ENCODE measurements at regions not wholly inside any gene's neighbourhood (a gene's known extent, or its start where the extent isn't known, plus 50 kb on each side); places are given as distances from the start of the nearest gene placed in this dataset.

- no peak for DNase-seq
- intact Hi-C loops (cut with DNase I): no loop called here
Observed at GRCh38 chr18:22335731-22336198, 82.0 kb downstream of the CTAGE1 start.

DNA sequence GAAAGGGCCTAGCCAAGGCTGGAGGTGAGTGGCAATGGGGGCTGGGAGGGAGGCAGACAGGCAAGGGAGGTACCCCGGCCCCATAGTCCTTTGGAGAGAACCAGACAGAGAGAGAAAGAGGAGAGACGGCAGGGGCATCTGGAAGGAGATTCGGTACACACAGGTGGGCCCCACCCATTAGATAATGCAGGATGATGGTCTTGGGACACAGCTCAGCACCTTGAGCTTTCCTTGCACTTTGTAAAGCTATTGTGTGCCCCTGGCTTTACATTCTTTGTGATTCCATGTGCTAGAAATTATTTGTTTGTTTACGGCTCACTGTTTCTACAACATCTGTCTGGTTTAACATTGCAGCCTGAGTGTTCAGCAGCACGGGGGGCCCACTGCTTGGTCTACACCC lies 83.1 kb downstream of the CTAGE1 start:
- no peak for DNase-seq
- intact Hi-C loops (cut with DNase I): no loop called here

- DNase-seq: no peak
- intact Hi-C loops (cut with DNase I): no loop called here
Observed at GRCh38 chr18:22332590-22332989, 85.1 kb downstream of the CTAGE1 start.

DNA sequence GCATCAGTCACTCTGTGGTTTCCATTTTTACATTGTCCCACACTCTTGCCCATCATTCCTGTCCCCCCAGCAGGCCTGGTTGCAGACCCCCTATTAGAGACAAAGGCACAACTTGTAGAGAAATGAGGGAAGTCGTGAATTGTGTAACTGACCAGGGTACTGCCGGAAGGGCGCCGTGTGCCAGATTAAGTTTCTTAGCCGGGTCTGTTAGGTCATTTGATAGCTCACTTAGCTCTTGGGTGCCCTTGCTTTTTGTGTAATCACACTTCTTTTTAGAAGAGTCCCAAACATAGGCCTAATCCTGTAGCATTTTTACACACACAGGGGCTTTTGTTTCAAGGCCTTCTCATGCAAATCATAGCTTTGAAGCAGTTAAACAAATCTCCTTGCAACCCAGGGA lies 87.2 kb downstream of the CTAGE1 start:
- intact Hi-C loops (cut with DNase I): no loop called here
- no peak for DNase-seq

DNA sequence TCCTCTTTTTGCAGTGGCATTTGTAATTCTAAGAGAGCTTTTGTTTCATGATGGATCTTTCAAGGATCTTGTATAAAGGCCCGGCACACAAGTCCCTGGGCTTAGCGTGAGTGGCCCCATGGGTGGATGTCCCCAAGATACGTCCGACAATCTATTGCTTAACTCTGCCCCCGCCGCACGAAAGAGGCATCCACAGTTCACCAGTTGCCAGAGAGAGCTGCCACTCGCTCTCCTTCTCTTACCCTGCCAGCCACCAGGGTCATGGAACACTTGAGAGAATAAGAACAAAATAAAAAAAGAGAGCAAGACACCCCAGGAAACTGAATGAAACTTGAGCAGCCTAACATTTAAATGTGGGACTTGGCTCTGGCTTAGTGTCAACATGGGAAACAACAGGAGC lies 92.3 kb downstream of the CTAGE1 start:
- DNase-seq: no peak
- intact Hi-C loops (cut with DNase I): no loop called here

DNA sequence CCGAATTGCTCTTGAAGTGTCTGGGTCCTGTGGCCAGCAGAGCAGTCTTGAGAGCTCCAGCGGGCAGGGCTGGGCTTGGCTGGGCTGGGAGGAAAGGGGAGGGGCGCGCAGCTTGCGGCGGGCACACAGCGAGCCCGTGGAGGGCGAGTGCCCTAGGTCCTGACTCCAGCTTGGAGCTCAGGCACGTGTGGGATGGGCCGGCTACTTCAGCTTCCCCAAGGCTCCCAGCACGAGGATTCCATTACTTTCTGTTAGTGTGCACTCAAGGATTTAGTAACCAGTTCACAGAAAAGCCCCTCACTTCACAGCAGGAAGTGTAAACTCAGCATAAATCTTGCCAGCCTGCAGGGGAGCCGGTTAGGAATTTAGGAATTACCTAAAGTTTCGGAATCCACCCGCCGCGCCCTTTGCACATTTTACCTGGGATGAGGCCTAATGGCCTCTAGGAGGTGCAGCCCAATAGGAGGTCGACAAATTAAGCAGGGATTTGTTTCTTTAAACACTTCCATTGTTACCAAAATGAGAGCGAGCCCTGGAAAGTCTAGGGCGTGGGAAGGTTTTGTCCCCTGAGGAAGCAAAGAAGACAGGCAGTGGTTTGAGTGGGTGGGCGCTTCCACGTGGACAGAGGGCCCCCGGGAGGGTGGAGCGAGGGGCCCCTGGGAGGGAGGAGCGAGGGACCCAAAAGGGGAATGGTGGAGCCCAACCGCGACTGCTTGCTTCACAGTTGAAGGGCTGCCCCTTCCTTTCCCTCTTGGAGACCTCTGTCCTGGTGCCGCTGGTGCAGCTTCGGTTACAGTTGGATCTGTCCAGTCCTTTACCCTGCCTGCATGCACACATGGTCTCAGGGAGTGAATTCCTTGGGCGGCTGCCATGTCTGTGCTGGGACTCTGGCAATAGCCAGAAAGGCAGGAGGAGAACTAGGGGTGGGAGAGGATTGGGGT lies 93.3 kb downstream of the CTAGE1 start:
- intact Hi-C loops (cut with DNase I): no loop called here
- DNase-seq: peak in 7 of 42 donors; percentile 4 to 28 (median 17)

DNA sequence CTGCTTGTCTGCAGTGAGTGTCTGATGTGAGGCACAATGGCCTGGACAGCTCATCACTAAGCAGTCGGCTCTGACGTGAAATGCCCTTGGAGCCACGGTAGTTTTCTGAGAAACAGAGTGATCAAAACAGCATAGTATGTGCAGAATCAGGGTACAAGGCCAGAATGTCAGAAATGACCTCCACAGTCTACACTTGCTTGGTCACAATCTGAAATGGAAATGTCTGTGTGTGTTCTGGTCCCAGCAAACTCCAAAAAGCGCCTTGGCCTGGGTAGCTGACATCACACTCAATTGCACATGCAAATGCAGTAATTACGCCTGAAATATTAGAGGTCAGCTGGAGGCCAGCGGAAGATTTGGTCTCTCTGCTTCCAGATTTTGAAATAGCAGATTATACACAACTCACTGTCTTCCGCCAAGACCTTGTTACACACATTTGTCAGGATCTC lies 95.4 kb downstream of the CTAGE1 start:
- intact Hi-C loops (cut with DNase I): no loop called here
- DNase-seq: no peak

DNA sequence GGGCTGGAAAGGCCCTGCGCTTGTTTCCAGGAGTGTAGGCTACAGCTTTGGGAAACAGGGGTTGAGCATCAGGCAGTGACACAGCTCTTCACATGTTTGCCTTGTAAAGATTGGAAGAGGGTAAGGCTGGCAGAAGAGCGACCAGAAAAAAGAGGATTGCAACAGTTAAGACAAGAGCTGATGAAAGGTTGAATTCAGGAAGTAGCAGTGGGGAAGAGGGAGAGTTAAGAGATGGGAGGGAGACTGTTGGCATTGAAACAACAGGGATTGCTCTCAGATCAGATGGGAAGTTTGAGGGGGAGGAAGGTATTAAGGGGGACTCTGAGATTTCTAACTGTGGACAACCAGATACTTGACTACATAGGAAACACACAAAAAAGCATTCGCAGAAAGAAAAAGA lies 96.9 kb downstream of the CTAGE1 start:
- intact Hi-C loops (cut with DNase I): no loop called here
- DNase-seq: no peak

DNA sequence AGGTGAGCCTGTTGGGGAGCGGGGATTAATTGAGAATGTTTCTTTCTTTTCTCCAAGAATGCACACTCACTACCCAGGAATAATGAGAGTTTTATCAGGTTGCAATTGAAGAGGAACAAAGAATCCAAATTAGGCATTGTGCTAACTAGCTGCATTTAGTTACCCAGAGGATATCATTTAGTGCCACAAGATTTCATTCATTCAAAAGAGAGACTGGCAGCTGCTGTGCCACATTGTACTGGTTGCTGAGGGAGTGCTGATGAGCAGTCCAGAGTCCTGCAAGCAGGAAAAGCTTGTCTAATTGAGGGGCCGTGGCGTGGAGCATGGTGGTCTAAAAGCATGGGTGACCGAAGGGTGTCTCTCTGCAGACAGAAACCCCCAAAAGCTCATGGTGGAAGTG lies 97.6 kb downstream of the CTAGE1 start:
- no peak for DNase-seq
- intact Hi-C loops (cut with DNase I): no loop called here

DNA sequence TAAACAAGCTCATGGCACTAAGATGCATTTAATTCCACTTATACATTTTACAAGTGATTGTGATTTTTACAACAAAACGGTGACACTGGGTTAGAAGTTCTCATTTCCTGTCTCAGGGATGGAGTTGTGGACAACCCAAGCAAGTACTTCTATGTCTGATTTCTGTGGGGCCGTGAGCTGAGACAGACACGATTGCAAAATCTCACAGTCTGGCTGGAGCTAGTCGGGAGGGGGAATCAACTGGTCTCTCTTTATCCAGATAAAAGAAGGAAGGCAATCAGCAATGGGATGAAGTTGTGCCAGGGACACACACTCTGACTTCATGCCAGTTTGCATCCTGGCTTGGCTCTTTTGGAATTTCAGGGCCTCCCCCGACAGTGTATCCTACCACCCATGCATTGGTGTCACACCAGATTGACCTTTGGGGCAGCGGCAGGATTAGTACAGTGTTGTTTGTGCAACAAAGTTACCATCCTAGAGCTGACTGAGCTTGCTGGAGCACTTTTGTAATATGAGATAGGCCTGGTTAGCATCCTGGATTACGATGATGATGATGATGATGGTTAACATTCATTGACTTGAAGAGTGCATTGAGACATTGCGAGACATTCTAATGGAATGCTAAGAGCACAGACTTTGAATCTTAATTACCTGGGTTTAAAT lies 98.8 kb downstream of the CTAGE1 start:
- DNase-seq: no peak
- intact Hi-C loops (cut with DNase I): no loop called here

DNA sequence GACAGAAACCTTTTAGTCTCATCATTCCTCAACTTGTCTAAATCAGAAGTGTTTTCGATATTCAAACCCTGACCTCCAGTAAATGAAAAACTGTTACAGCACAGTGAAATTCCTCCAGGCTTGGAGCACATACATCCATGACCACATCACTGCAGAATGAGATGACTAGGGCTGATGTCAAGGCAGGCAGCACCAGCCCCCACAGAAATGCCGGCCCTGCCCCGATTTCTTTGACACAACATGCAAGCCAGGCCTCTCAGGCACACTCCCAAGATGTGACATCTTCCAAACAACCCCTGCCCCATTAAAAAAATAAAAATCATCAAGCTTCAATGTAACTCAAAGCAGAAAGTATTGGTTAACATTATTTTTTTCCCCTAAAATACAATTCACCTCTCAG lies 103.3 kb downstream of the CTAGE1 start:
- intact Hi-C loops (cut with DNase I): no loop called here

DNA sequence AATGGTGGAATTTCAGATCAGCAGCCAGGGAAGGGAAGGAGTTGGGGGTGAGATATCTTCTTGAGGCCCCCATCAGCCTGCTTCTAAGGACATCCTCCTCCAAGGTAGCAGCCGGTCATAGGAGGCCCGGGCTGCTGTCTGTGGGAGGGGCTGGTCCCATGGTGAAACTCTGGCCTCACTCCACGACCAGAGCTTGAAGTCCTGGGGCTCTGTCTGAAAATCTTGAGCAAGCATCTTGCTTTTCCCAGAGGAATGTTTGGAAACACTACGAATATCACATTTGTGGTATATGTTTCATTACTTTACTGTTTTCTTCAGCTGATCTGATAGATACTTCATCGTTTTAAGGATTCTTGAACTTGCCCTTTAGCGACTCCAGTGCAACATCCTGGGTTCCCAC lies 103.7 kb downstream of the CTAGE1 start:
- intact Hi-C loops (cut with DNase I): no loop called here
- DNase-seq: no peak

More for the DNA sequence above, 103.3 kb downstream of the CTAGE1 start:
- no peak for DNase-seq

DNA sequence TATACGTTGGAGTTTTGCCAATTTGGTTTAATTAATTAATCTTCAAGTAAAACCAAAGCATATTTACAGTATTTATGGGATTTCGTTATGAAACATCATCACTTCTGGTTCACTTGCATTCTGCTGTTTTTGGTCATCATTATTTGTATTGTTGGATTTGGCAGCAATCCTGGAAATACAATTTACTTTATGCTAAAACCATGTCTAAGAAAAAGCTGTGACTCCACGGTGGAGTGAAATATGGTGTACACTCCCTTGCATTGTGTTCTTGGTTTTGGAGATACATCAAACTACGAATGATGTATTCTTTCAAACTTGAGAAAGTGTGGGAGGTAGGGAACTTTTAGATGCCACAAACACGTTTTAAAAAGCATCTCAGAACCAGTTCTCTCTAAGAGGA lies 106.4 kb downstream of the CTAGE1 start:
- DNase-seq: no peak
- intact Hi-C loops (cut with DNase I): no loop called here

GRCh38 chr18:22309191-22309590 lies 108.5 kb downstream of the CTAGE1 start:
- no peak for DNase-seq
- intact Hi-C loops (cut with DNase I): no loop called here

DNA sequence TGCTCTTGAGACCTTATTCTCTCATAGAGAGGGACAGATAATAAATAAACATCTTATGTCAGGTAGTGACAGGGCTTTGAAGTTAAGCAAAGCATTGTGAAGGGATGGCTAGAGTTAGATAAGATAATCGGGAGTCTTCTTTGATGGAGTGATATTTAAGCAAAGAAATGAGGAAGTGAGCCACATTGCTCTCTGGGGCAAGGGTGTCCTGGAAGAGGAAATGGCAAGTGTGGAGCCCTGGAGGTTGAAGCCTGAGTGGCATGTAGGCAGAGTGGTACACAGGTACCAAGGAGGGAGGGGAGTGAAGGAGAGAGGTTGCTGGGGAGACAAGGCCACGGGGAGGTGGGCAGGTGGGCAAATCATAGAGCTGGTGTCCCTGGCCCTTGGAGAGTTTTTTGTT lies 110.2 kb downstream of the CTAGE1 start:
- intact Hi-C loops (cut with DNase I): no loop called here
- DNase-seq: no peak

- intact Hi-C loops (cut with DNase I): no loop called here
- no peak for DNase-seq
Observed at GRCh38 chr18:22303927-22304326, 113.8 kb downstream of the CTAGE1 start.

DNA sequence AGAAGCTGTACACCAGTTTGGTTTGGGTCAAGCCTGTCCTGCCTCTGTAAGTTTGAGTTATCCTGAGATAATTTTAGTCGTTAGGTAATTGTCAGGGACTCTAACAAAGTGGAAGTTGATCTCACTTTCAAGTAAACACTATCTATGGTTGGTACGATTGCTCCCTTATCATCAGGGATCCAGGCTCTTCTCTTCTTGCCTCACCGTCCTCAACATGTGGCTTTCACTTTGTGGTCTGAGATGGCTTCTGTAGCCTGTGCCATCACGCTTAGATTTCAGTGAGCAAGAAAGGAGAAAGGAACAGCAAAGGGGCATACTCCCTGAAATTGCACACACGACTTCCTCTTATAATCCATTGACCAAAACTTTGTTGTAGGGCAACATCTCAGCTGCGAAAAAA lies 115.6 kb downstream of the CTAGE1 start:
- DNase-seq: no peak
- intact Hi-C loops (cut with DNase I): no loop called here

DNA sequence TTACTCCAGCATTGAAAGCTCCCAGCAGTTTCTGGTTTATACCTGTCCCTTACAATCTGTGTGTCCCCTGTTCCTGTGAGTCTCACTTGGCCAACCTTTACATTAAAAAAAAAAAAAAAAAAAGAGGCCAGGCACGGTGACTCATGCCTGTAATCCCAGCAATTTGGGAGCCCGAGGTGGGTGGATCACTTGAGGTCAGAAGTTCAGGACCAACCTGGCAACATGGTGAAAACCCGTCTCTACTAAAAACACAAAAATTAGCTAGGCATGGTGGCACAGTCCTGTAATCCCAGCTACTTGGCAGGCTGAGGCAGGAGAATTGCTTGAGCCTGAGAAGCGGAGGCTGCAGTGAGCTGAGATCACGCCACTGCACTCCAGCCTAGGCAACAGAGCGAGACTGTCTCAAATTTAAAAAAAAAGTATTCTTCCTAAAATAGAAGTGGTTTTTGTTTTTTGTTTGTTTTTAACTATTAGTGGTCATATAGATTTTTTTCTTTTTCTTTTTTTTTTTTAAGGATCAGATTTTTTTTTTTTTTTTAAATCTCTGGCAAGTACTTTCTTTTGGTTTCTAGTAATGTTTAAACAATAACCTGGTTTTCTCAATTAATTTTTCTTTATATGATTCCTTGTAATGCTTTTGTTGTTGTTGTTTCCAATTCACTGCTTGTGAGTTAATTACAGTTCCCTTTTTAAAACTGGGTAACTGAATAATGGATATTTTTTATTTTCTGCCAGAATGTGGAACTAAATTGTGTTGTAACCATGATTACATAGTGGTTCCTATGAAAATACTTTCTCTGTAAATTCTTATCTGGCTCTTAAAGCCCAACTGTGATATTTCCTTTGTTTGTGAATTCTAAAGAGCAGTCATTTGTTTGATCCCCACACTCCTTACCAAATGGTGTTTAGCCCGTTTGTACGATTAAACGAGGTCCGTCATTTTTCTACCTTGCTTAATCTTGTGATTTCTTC lies 116.8 kb downstream of the CTAGE1 start:
- no peak for DNase-seq
- intact Hi-C loops (cut with DNase I): no loop called here

DNA sequence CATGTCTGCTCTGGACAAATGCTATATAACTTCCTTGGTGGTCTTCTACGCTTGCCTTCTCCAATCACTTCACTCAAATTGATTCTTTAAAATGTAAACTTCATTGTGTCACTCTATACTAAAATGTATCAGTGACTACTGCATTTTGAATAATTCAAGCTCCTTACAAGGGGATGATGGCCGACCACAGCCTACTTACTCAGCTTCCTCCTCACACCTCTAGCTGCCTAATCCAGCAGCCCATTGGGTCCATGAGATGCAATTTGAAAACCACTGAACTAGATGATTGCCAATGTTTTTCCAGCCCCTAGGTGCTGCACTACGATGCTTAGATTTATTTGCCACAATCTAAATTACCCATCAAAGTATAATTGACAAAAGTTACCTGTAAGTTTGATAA lies 120.7 kb downstream of the CTAGE1 start:
- intact Hi-C loops (cut with DNase I): no loop called here

More for the DNA sequence above, 120.7 kb downstream of the CTAGE1 start:
- DNase-seq: no peak

All from head of caudate nucleus (tissue), 42 donors.